Cardiac muscle cell (in vitro differentiated cells and primary cell): ENCODE measurements at regions not wholly inside any gene's neighbourhood (a gene's known extent, or its start where the extent isn't known, plus 50 kb on each side); places are given as distances from the start of the nearest gene placed in this dataset.

Experiments
- DNase-seq, 2 donors: peaks; one replicate each; pipeline versions ENCODE4 v3.0.0 to v3.0.0-alpha.2; 2010 to 2017; ENCODE audit warnings: low read depth in 1 of 2, low spot score in 1 of 2
- H3K27ac ChIP-seq: fragments of 200-600 bp; sonication (generic); 2 replicates; pipeline ENCODE4 v1.5.1; 2016
- H3K27me3 ChIP-seq: fragments of 200-600 bp; sonication (generic); 2 replicates; pipeline ENCODE4 v1.6.0; 2016; ENCODE audit warnings: control low read depth
- H3K36me3 ChIP-seq: fragments of 200-600 bp; sonication (generic); 2 replicates; pipeline ENCODE4 v1.5.1; 2016; ENCODE audit warnings: control low read depth
- H3K4me1 ChIP-seq: fragments of 200-600 bp; sonication (generic); 2 replicates; pipeline ENCODE4 v1.8.1; 2017; ENCODE audit warnings: low read depth, mild to moderate bottlenecking, mixed run types
- H3K4me3 ChIP-seq: fragments of 200-600 bp; sonication (generic); 2 replicates; pipeline ENCODE4 v1.5.1; 2016; ENCODE audit warnings: mild to moderate bottlenecking
- H3K9me3 ChIP-seq: fragments of 200-600 bp; sonication (generic); 2 replicates; pipeline ENCODE4 v1.5.1; 2017; ENCODE audit warnings: low read depth, mild to moderate bottlenecking, control low read depth
- CTCF ChIP-seq: IDR thresholded peaks from 2 replicates; pipeline ENCODE4 v1.5.1; 2012; ENCODE audit warnings: low read depth, mild to moderate bottlenecking, low read length

DNA sequence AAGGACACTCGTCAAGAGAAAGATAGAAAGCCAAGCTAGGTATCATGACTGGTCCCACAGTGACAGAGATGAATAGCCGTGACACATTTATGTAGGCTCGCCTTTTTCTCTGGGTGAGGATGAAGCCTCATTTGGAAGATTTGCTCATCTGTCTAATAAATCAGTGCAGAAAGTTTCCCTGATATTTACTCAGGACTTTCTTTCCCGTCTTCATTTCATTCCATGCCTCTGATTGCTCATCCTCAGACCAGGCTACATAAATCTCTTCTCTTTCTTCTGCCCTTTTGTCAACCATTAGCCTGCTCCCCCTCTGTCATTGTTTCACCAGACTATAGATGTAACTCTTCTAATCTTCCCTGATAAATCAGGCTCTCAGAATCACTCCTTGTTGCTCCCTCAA lies 361.8 kb upstream of the MEIS1 start:
- no peak for DNase-seq
- H3K27ac ChIP-seq = no peak overlapping the region
- H3K27me3 ChIP-seq = no peaks in the 10 kb centered on the region
- TF ChIP-seq CTCF = no peak
- no peaks in the 10 kb centered on the region for H3K4me1 ChIP-seq
- H3K4me3 ChIP-seq = no peak overlapping the region
- H3K9me3 ChIP-seq = no peaks in the 10 kb centered on the region
- no peaks in the 10 kb centered on the region for H3K36me3 ChIP-seq

GRCh38 chr2:66070721-66071602 lies 364.0 kb upstream of the MEIS1 start:
- H3K27ac ChIP-seq = no peak overlapping the region
- TF ChIP-seq CTCF = no peak
- H3K9me3 ChIP-seq = no peaks in the 10 kb centered on the region
- H3K36me3 ChIP-seq = no peaks in the 10 kb centered on the region
- no peaks in the 10 kb centered on the region for H3K4me1 ChIP-seq
- H3K27me3 ChIP-seq = no peaks in the 10 kb centered on the region
- no peak for DNase-seq
- H3K4me3 ChIP-seq = no peak overlapping the region

GRCh38 chr2:66069937-66070720 lies 364.8 kb upstream of the MEIS1 start:
- Histone ChIP-seq H3K36me3 (no peaks in the 10 kb centered on the region), H3K4me1 (no peaks in the 10 kb centered on the region), H3K9me3 (no peaks in the 10 kb centered on the region), H3K27me3 (no peaks in the 10 kb centered on the region), H3K27ac (no peak overlapping the region), H3K4me3 (no peak overlapping the region)
- TF ChIP-seq CTCF = no peak
- no peak for DNase-seq

GRCh38 chr2:66066032-66066431 lies 368.9 kb upstream of the MEIS1 start:
- no peak for TF ChIP-seq CTCF
- peak in 1 of 2 donors; percentile 11 for DNase-seq

GRCh38 chr2:66059332-66059731 lies 375.6 kb upstream of the MEIS1 start:
- no peak for DNase-seq
- Histone ChIP-seq H3K27ac (no peak overlapping the region), H3K9me3 (no peaks in the 10 kb centered on the region), H3K4me1 (no peaks in the 10 kb centered on the region), H3K27me3 (no peaks in the 10 kb centered on the region), H3K36me3 (no peaks in the 10 kb centered on the region), H3K4me3 (no peak overlapping the region)
- no peak for TF ChIP-seq CTCF

More at GRCh38 chr2:66066032-66066431, 368.9 kb upstream of the MEIS1 start:
- no peaks in the 10 kb centered on the region for H3K27me3 ChIP-seq
- H3K27ac ChIP-seq = no peak overlapping the region
- no peaks in the 10 kb centered on the region for H3K36me3 ChIP-seq
- no peaks in the 10 kb centered on the region for H3K4me1 ChIP-seq
- H3K4me3 ChIP-seq = no peak overlapping the region
- H3K9me3 ChIP-seq = no peaks in the 10 kb centered on the region
